ENCODE measurements at regions not wholly inside any gene's neighbourhood (a gene's known extent, or its start where the extent isn't known, plus 50 kb on each side); places are given as distances from the start of the nearest gene placed in this dataset.

- DNase-seq, result no peak
These were observed 444.1 kb downstream of the BCOR start for GRCh38 chrX:39653691-39654090.

DNA sequence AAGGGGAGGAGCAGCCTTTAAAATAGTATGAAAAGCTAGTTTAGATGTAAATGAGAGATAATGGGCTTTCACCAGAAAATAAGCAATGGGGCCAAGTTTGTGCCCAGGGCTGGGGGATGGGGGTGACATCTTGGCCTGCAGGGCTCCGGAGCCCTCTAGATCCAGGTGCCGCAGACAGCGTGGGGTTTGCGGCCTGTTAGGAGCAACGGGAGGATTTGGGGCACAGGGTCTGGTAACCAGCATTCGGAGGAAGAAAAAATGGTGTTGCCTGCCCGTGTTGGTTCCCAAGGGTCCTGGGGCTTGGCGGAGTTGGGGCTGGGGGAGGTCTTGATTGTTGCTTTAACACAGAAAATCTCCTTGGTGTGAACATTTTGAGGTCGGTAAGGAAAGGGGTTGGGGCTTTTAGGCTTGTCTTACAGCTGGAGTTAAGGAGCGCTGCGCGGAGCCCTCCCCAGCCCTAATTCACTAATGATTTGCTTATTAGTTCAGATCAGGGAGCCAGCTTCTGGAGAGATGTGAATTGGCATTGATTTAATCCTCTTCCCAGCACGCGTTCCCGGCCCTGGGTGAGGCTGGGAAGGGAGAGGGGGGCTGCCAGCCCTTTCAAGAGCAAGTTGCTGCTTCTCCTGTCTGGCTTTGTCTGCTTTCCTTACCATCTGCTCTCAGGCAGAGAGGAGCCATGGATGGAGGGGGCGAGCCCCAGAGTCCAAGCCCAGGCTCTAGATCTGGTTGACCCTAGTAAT lies 443.4 kb downstream of the BCOR start:
- no peak for DNase-seq

- no peak for DNase-seq
These were observed 442.8 kb downstream of the BCOR start for GRCh38 chrX:39654952-39655351.

GRCh38 chrX:39661116-39661907 lies 436.4 kb downstream of the BCOR start:
- no peak for DNase-seq

GRCh38 chrX:39665830-39666518 lies 431.8 kb downstream of the BCOR start:
- DNase-seq, result no peak

GRCh38 chrX:39667191-39667590 lies 430.6 kb downstream of the BCOR start:
- no peak for DNase-seq

GRCh38 chrX:39667736-39668482 lies 429.8 kb downstream of the BCOR start:
- no peak for DNase-seq

DNA sequence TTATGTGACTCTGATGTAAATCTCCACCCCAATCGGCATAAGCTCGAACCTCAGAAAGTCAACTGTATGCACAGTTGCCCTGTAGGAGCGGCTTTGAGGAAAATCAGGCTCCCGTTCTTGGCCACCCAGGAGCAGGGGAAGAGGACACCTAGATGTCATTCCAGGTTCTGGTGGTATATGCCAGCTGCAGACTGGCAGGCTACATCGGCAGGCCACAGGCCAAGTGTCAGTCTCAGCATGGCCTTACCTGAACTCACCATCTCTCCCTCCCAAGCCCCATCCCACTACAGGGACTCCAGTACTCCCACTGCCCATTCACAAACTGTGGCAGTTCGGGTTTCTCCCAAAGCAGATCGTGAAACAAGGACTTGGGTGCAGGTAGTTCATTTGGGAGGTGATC lies 428.1 kb downstream of the BCOR start:
- no peak for DNase-seq

DNA sequence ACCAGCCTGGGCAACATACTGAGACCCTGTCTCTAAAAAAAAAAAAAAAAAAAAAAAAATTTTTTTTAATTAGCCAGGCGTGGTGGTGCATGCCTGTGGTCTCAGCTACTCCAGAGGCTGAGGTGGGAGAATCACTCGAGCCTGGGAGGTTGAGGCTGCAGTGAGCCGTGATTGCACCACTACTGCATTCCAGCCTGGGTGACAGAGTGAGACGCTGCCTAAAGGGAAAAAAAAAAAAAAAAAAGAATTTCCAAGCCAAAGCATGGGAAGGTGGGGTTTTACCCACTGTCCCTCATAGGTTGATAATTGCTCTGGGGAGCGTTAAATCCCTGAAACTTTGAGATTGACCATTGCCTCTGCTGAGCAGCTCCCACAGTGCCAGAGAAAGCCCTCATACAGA lies 427.5 kb downstream of the BCOR start:
- no peak for DNase-seq

- DNase-seq, result no peak
These were observed 425.4 kb downstream of the BCOR start for GRCh38 chrX:39672405-39672804.

GRCh38 chrX:39674490-39675161 lies 423.1 kb downstream of the BCOR start:
- no peak for DNase-seq

DNA sequence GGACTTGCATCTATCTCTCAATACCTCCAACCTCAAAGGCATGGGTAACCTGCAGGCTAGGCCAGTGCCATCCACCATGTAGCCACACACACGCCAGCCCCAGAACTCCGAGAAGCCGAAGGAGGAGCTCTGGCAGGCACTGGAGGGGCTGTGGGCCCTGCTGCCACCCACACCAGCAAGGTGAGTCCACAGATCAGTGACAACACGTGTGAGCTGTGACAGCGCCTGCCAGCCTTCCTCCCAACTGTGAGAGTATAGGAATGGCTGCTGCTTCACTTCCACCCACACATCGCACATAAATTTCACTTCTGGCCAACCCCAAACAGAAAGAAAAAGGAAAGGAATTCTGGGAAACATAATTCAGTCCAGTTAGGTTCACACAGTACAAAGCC lies 422.6 kb downstream of the BCOR start:
- no peak for DNase-seq

DNA sequence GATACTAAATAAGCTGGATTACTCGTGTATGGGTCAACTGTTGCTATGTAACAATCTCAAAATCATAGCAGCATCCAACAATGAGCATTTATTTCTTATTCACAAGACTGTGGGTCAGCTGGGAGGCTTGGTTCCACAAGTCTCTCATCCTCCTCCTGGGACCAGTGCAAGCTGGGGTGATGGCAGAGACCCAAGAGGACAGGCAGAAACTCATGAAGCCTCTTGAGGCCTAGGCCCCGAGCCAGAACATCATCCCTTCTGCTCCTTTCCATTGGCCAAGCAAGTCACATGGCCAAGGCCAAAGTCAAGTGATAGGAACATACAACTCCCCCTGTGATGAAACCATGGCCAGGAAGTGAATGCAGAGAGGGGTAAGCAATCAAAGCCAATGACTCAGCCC lies 422.1 kb downstream of the BCOR start:
- DNase-seq, result no peak

DNA sequence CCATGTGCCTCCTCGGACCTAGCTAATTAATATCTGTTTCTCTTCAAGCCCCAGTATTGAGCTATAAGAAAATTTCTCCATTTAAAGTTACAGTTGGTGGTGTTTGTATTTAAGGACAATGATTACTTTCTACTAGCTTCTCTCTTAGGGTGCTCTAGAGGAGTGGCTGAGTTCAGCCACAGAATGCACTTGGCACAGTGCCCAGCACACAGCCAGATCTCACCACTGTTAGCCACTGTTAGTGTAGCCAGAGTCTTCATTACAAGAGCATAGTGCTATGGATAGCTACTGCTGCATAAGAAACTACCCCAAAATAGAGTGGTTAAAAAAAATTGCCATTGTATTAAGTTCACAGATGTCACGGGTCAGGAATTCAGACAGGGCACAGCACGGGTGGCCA lies 421.3 kb downstream of the BCOR start:
- DNase-seq, result no peak

DNA sequence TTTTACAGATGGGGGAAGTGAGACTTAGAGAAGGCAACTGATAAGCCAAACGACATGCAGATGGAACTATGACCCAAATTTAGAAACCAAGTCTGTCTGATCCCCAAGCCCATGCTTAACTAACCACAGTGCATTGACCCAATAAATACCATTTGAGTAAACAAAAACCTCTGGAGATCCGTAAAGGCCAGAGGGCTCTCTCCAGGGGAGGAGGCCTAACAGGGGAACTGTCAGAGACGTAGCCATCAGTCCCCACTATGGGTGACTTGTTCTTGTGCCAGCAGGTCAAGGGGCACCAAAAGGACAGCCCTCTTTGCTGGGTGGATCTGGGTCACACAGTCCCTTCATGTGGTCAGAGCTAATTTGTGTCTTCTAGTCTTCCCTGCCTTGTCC lies 420.2 kb downstream of the BCOR start:
- no peak for DNase-seq

- DNase-seq, result no peak
These were observed 419.6 kb downstream of the BCOR start for GRCh38 chrX:39677978-39678791.

GRCh38 chrX:39678914-39679313 lies 418.8 kb downstream of the BCOR start:
- DNase-seq, result no peak

DNA sequence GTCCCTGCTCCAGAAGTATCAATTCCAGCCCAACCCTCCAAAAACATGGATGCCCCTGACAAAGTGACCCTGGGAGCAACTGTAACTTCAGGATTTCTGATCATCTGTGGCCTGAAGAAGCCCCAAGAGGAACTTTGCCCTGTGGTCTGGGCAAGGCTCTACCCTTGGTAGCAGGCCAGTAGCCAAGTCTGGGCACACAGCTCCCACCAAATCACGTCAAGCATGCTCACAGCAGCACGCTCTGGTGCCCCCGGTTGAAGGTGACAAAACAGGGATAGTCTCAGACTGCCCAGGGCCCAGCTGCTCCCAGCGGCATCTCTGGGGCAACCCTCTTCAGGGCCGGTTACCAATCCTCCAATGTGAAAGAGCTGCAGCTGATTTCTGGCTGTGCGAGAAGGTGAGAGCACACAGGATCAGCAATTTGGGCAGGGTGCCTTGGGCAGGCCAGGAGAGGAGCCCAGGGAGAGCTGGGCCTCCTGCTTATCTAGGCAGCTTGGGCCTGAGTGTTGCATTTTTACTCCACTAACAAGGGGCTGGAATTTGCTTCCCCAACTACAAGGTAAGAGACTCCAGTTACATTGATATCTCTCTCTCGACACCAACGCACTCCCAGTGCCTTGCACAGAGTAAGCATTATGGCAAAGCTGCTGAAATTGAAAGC lies 418.1 kb downstream of the BCOR start:
- no peak for DNase-seq

- no peak for DNase-seq
These were observed 415.9 kb downstream of the BCOR start for GRCh38 chrX:39681885-39682284.

GRCh38 chrX:39682778-39683177 lies 415.0 kb downstream of the BCOR start:
- DNase-seq, result no peak

DNA sequence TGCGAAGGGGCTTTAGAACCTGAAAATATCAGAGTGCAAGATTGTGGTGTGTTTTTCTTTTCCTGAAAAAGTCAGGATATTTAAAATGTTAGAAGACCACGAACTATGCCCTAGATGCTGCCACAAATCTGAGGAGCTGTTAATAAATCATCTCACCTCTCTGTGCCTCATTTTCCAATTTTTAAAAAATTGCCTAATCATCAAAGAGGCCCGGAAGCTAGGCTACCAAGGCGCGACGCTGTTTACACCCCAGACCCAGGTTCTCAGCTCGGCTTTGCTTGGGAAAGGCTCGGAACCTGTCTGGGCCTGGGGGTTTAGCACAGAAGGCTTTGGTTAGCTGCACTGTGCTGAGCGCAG lies 409.6 kb downstream of the BCOR start:
- DNase-seq, result no peak

Measured in T-helper 9 cell (primary cell).